ENCODE measurements at regions not wholly inside any gene's neighbourhood (a gene's known extent, or its start where the extent isn't known, plus 50 kb on each side); places are given as distances from the start of the nearest gene placed in this dataset.

GRCh38 chr3:56861511-56861910 is 59.8 kb upstream of the ARHGEF3 start:
- TF ChIP-seq ZFX (IDR thresholded peaks at IDR 0.05; ENCODE audit: borderline replicate concordance), result no peak
- no peak for TF ChIP-seq CTCF (IDR thresholded peaks at IDR 0.05)

Data from 22Rv1 (cell line).